H9 (cell line): ENCODE measurements at regions not wholly inside any gene's neighbourhood (a gene's known extent, or its start where the extent isn't known, plus 50 kb on each side); places are given as distances from the start of the nearest gene placed in this dataset.
A peak's percentile ranks its signal among the peaks of the same experiment; 100 is the strongest.

Experiments
- DNase-seq: peaks from one replicate; pipeline ENCODE4 v3.0.0-alpha.2; 2017
- H2AFZ ChIP-seq: one replicate; pipeline ENCODE4 v1.6.1; 2013; ENCODE audit warnings: mild to moderate bottlenecking, low read length, control low read depth, moderate library complexity
- H2AK5ac ChIP-seq: 2 replicates; pipeline ENCODE4 v1.6.1; 2013; ENCODE audit warnings: low read length, control low read depth, mixed read lengths; ENCODE audit not compliant: insufficient read length
- H2BK120ac ChIP-seq: one replicate; pipeline ENCODE4 v1.6.1; 2013; ENCODE audit warnings: low read depth, mild to moderate bottlenecking, low read length, control low read depth, inconsistent platforms; ENCODE audit not compliant: poor library complexity, severe bottlenecking
- H2BK12ac ChIP-seq: 2 replicates; pipeline ENCODE4 v1.6.1; 2013; ENCODE audit warnings: low read length, control low read depth, mixed read lengths, low read depth; ENCODE audit not compliant: insufficient read length
- H2BK15ac ChIP-seq: 2 replicates; pipeline ENCODE4 v1.6.1; 2013; ENCODE audit warnings: low read depth, low read length, control low read depth
- H2BK20ac ChIP-seq: one replicate; pipeline ENCODE4 v1.6.1; 2013; ENCODE audit warnings: low read depth, mild to moderate bottlenecking, low read length, control low read depth, inconsistent platforms; ENCODE audit not compliant: poor library complexity, severe bottlenecking
- H2BK5ac ChIP-seq: 2 replicates; pipeline ENCODE4 v1.6.1; 2013; ENCODE audit warnings: low read length, control low read depth, mixed read lengths; ENCODE audit not compliant: insufficient read length
- H3K14ac ChIP-seq: 2 replicates; pipeline ENCODE4 v1.6.1; 2013; ENCODE audit warnings: low read length, control low read depth; ENCODE audit not compliant: insufficient read depth
- H3K18ac ChIP-seq: 2 replicates; pipeline ENCODE4 v1.6.1; 2013; ENCODE audit warnings: low read depth, mild to moderate bottlenecking, mixed read lengths, low read length, control low read depth; ENCODE audit not compliant: insufficient read length
- H3K23ac ChIP-seq: 2 replicates; pipeline ENCODE4 v1.6.1; 2013; ENCODE audit warnings: low read length, control low read depth, mixed read lengths, low read depth; ENCODE audit not compliant: insufficient read length
- H3K23me2 ChIP-seq: 2 replicates; pipeline ENCODE4 v1.6.1; 2013; ENCODE audit warnings: low read depth, mild to moderate bottlenecking, mixed read lengths, low read length, control low read depth; ENCODE audit not compliant: insufficient read length, poor library complexity, severe bottlenecking
- H3K27ac ChIP-seq: 2 replicates; pipeline ENCODE4 v1.5.1; 2013; ENCODE audit warnings: low read length, control low read depth, mixed read lengths, low read depth; ENCODE audit not compliant: insufficient read length
- H3K27me3 ChIP-seq: 2 replicates; pipeline ENCODE4 v1.6.1; 2013; ENCODE audit warnings: low read length, control low read depth, inconsistent platforms; ENCODE audit not compliant: insufficient read depth
- H3K4ac ChIP-seq: 2 replicates; pipeline ENCODE4 v1.6.1; 2013; ENCODE audit warnings: low read depth, mild to moderate bottlenecking, control low read depth, inconsistent platforms, low read length, moderate library complexity
- H3K4me1 ChIP-seq: 2 replicates; pipeline ENCODE4 v1.6.1; 2013; ENCODE audit warnings: low read length, control low read depth, inconsistent platforms; ENCODE audit not compliant: insufficient read depth
- H3K4me2 ChIP-seq: 2 replicates; pipeline ENCODE4 v1.6.1; 2013; ENCODE audit warnings: low read length, control low read depth, mixed read lengths; ENCODE audit not compliant: insufficient read length, insufficient read depth
- H3K56ac ChIP-seq: 2 replicates; pipeline ENCODE4 v1.6.1; 2013; ENCODE audit warnings: low read depth, mild to moderate bottlenecking, mixed read lengths, low read length, control low read depth; ENCODE audit not compliant: insufficient read length
- H3K79me1 ChIP-seq: 2 replicates; pipeline ENCODE4 v1.6.1; 2013; ENCODE audit warnings: low read depth, mild to moderate bottlenecking, moderate library complexity, low read length, control low read depth, inconsistent platforms; ENCODE audit not compliant: insufficient read depth, poor library complexity, severe bottlenecking
- H3K79me2 ChIP-seq: 2 replicates; pipeline ENCODE4 v1.6.1; 2013; ENCODE audit warnings: low read length, control low read depth, inconsistent platforms; ENCODE audit not compliant: insufficient read depth
- H3K9ac ChIP-seq: 2 replicates; pipeline ENCODE4 v1.6.1; 2013; ENCODE audit warnings: low read length, control low read depth, mixed read lengths; ENCODE audit not compliant: insufficient read length; ENCODE audit errors: extremely low read depth
- H3K9me3 ChIP-seq: one replicate; pipeline ENCODE4 v1.6.1; 2013; ENCODE audit warnings: low read depth, low read length, inconsistent platforms; ENCODE audit not compliant: control insufficient read depth
- H3T11ph ChIP-seq: one replicate; pipeline ENCODE4 v1.6.1; 2013; ENCODE audit warnings: mild to moderate bottlenecking, low read length, control low read depth, inconsistent platforms
- H4K20me1 ChIP-seq: one replicate; pipeline ENCODE4 v1.6.1; 2013; ENCODE audit not compliant: control insufficient read depth, insufficient read length, insufficient read depth
- H4K5ac ChIP-seq: 2 replicates; pipeline ENCODE4 v1.6.1; 2013; ENCODE audit warnings: low read depth, mild to moderate bottlenecking, mixed read lengths, low read length, control low read depth; ENCODE audit not compliant: insufficient read length
- H4K8ac ChIP-seq: replicated peaks from 2 replicates; pipeline ENCODE4 v1.6.1; 2013; ENCODE audit warnings: low read length, control low read depth, mixed read lengths, low read depth; ENCODE audit not compliant: insufficient read length
- H4K91ac ChIP-seq: 2 replicates; pipeline ENCODE4 v1.6.1; 2013; ENCODE audit warnings: low read depth, mild to moderate bottlenecking, moderate library complexity, mixed read lengths, low read length, control low read depth; ENCODE audit not compliant: insufficient read length
- H3K27ac Mint-ChIP-seq, 3 experiments: 2 replicates in 2 of 3; 3 replicates in 1 of 3; pipeline ENCODE4 v1.8.0; 2020 to 2021; ENCODE audit warnings: mixed read lengths in 3 of 3, mild to moderate bottlenecking in 1 of 3, moderate library complexity in 1 of 3
- H3K27me3 Mint-ChIP-seq: 2 replicates; pipeline ENCODE4 v1.8.0; 2021; ENCODE audit warnings: low read depth, mild to moderate bottlenecking, moderate library complexity, mixed read lengths
- H3K36me3 Mint-ChIP-seq, 3 experiments: 2 replicates in 2 of 3; 3 replicates in 1 of 3; pipeline ENCODE4 v1.8.0; 2020 to 2021; ENCODE audit warnings: low read depth in 3 of 3, mixed read lengths in 3 of 3; ENCODE audit not compliant: insufficient read depth in 1 of 3
- H3K4me1 Mint-ChIP-seq, 2 experiments: 2 replicates each; pipeline ENCODE4 v1.8.0; 2020; ENCODE audit warnings: mixed read lengths in 2 of 2
- H3K4me3 Mint-ChIP-seq, 2 experiments: 2 replicates in 1 of 2; 3 replicates in 1 of 2; pipeline ENCODE4 v1.8.0; 2020 to 2021; ENCODE audit warnings: mild to moderate bottlenecking in 2 of 2, mixed read lengths in 2 of 2, moderate library complexity in 1 of 2
- H3K9me3 Mint-ChIP-seq, 2 experiments: 2 replicates in 1 of 2; 3 replicates in 1 of 2; pipeline ENCODE4 v1.8.0; 2020; ENCODE audit warnings: mild to moderate bottlenecking in 2 of 2, mixed read lengths in 2 of 2, moderate library complexity in 1 of 2
- WGBS: extraction: QIAGEN DNeasy Blood & Tissue Kit; methylation state at CpG from one replicate; pipeline ENCODE4 v1.1.7; 2013; ENCODE audit warnings: missing lambda C conversion rate, low lambda C conversion rate, mixed read lengths; ENCODE audit not compliant: insufficient read length; ENCODE audit errors: extremely low coverage; 5-methylcytosine and 5-hydroxymethylcytosine counted together
- TF ChIP-seq, protein P1 (sequence below): fragments of 200-600 bp; sonication (generic); conservative IDR thresholded peaks from 3 replicates; pipeline ENCODE4 v1.8.0; 2021; ENCODE audit warnings: antibody characterized with exemption, mild to moderate bottlenecking

DNA sequence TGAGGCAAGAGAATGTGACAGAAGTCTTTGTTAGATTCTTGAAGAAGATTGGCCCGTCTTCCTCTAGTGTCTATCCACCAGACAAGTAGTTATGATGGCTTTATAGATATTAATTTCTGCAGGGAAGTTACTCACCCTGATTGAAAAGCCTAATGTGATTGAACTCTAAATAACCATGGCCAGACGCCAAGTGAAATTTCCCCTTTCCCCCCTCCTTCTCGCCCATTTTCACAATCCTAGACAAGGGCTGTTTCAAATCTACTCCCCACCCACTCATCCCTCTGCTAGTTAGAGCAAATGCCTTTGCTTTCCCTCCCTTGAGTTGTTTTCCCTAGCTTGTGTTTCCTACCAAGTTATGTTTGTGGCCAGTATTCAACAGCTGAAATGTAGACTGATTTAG, 182.5 kb downstream of the TMEM167A start:
- H3K14ac ChIP-seq, result no peak overlapping the region
- no peak overlapping the region for H4K91ac ChIP-seq
- H3K23me2 ChIP-seq, result no peaks in the 10 kb centered on the region
- no peak overlapping the region for H2AFZ ChIP-seq
- H3K9me3 Mint-ChIP-seq, result peaks cover 2 to 3% of the 10 kb centered on the region in 2 experiments; a peak in 3 of 5 replicates
- no peaks in the 10 kb centered on the region for H3K27me3 Mint-ChIP-seq
- peak overlapping the region in 1 of 3 experiments; percentile 23; a peak in 1 of 7 replicates for H3K27ac Mint-ChIP-seq
- H4K20me1 ChIP-seq, result no peaks in the 10 kb centered on the region
- TF ChIP-seq, protein P1, sequence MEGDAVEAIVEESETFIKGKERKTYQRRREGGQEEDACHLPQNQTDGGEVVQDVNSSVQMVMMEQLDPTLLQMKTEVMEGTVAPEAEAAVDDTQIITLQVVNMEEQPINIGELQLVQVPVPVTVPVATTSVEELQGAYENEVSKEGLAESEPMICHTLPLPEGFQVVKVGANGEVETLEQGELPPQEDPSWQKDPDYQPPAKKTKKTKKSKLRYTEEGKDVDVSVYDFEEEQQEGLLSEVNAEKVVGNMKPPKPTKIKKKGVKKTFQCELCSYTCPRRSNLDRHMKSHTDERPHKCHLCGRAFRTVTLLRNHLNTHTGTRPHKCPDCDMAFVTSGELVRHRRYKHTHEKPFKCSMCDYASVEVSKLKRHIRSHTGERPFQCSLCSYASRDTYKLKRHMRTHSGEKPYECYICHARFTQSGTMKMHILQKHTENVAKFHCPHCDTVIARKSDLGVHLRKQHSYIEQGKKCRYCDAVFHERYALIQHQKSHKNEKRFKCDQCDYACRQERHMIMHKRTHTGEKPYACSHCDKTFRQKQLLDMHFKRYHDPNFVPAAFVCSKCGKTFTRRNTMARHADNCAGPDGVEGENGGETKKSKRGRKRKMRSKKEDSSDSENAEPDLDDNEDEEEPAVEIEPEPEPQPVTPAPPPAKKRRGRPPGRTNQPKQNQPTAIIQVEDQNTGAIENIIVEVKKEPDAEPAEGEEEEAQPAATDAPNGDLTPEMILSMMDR, result no peak
- H3K4me1 Mint-ChIP-seq, result peaks cover 4 to 6% of the 10 kb centered on the region in 2 experiments; a peak in 1 of 4 replicates
- H3K9ac ChIP-seq, result no peak overlapping the region
- no peak overlapping the region for H3K4ac ChIP-seq
- no peak overlapping the region for H2AK5ac ChIP-seq
- no peak overlapping the region for H2BK120ac ChIP-seq
- H3K23ac ChIP-seq, result no peak overlapping the region
- no peak overlapping the region for H3K56ac ChIP-seq
- no peak overlapping the region for H3K4me3 Mint-ChIP-seq
- no peak overlapping the region for H3K27ac ChIP-seq
- no peak overlapping the region for H2BK5ac ChIP-seq
- no peaks in the 10 kb centered on the region for H3K79me1 ChIP-seq
- no peaks in the 10 kb centered on the region for H3K79me2 ChIP-seq
- peaks cover 0 to 6% (median 2%) of the 10 kb centered on the region in 3 experiments; a peak in 3 of 7 replicates for H3K36me3 Mint-ChIP-seq
- no peak overlapping the region for H3K18ac ChIP-seq
- H2BK12ac ChIP-seq, result no peak overlapping the region
- no peaks in the 10 kb centered on the region for H3K9me3 ChIP-seq
- no peak overlapping the region for H3T11ph ChIP-seq
- H3K27me3 ChIP-seq, result no peaks in the 10 kb centered on the region
- no peak overlapping the region for H3K4me2 ChIP-seq
- H4K8ac ChIP-seq, result no peak overlapping the region
- no CpG with 5 or more reads among the region's 3 CpGs for WGBS
- H4K5ac ChIP-seq, result no peak overlapping the region
- DNase-seq, result no peak
- H2BK20ac ChIP-seq, result no peak overlapping the region
- no peak overlapping the region for H2BK15ac ChIP-seq
- no peaks in the 10 kb centered on the region; the same call in 1 of the 2 replicates for H3K4me1 ChIP-seq
